K562 (cell line): ENCODE measurements at regions not wholly inside any gene's neighbourhood (a gene's known extent, or its start where the extent isn't known, plus 50 kb on each side); places are given as distances from the start of the nearest gene placed in this dataset.

Experiments used
- ATAC-seq: fragments of 200-7000 bp; cut with Tn5 transposase; 3 replicates; pipeline ENCODE4 v1.9.1; 2020; ENCODE audit warnings: moderate library complexity
- BruUV-seq: library from RNA; stranded (reverse); fragments of 400-500 nt; replicated peaks from 2 replicates; lab custom pipeline; 2021; lab: Mats Ljungman, UMichigan
- CTCF ChIA-PET: fragments of 300-600 bp; formaldehyde crosslinking; extraction: SDS; loops from one replicate; lab custom pipeline; 2021; ENCODE audit warnings: low intra/inter-chr PET ratio; lab: Yijun Ruan, JAX
- POLR2A ChIA-PET: fragments of 300-600, 350-650 bp; sonication (Branson Sonifier 250); formaldehyde crosslinking; extraction: SDS; loops from one replicate; lab custom pipeline; 2021; ENCODE audit warnings: antibody characterized with exemption, inconsistent platforms; lab: Yijun Ruan, JAX
- DNase-seq, 4 experiments: peaks; one replicate each; pipeline versions ENCODE4 v3.0.0 to v3.0.0-alpha.2; 2011 to 2018; ENCODE audit warnings: low spot score in 3 of 4, mixed read lengths in 3 of 4; ENCODE audit errors: extremely low read depth in 1 of 4
- FAIRE-seq: peaks from 2 replicates; lab custom pipeline; 2011; peaks lifted over from hg19 to GRCh38; lab: Jason Lieb, UNC
- H2AFZ ChIP-seq: 2 replicates; pipeline ENCODE4 v1.6.0; 2011; ENCODE audit warnings: low read depth, low read length, control low read depth, inconsistent platforms
- H3K27ac ChIP-seq: fragments of 200-600 bp; 3 replicates; pipeline ENCODE4 v1.8.0; 2011; ENCODE audit warnings: low read depth, mild to moderate bottlenecking, control low read depth, inconsistent platforms, low read length, moderate library complexity, mixed read lengths; ENCODE audit errors: extremely low read depth
- H3K27me3 ChIP-seq, 2 experiments: fragments of 300-600 bp in 1 of 2; 2 replicates in 1 of 2; 3 replicates in 1 of 2; pipeline versions ENCODE4 v1.6.0 to v1.8.0; 2011; ENCODE audit warnings: inconsistent platforms in 2 of 2, low read length in 2 of 2, mild to moderate bottlenecking in 1 of 2, mixed read lengths in 1 of 2, moderate library complexity in 1 of 2; ENCODE audit not compliant: control insufficient read depth in 2 of 2, insufficient read depth in 2 of 2
- H3K36me3 ChIP-seq: fragments of 300-600 bp; 3 replicates; pipeline ENCODE4 v1.8.0; 2011; ENCODE audit warnings: mild to moderate bottlenecking, low read length, inconsistent platforms; ENCODE audit not compliant: control insufficient read depth, insufficient read depth
- H3K4me1 ChIP-seq, 2 experiments: fragments of 200-600 bp in 1 of 2; replicated peaks in 1 of 2; 2 replicates in 1 of 2; 3 replicates in 1 of 2; pipeline versions ENCODE4 v1.5.1 to v1.8.0; 2011; ENCODE audit warnings: inconsistent platforms in 2 of 2, low read length in 2 of 2, mild to moderate bottlenecking in 1 of 2, mixed read lengths in 1 of 2, moderate library complexity in 1 of 2; ENCODE audit not compliant: control insufficient read depth in 2 of 2, insufficient read depth in 2 of 2
- H3K4me2 ChIP-seq: 2 replicates; pipeline ENCODE4 v1.6.1; 2011; ENCODE audit warnings: low read length, control low read depth, inconsistent platforms, mixed read lengths; ENCODE audit not compliant: insufficient read depth
- H3K4me3 ChIP-seq: fragments of 200-600 bp; sonication (generic), shearing (Covaris generic); 2 replicates; pipeline ENCODE4 v1.5.1; 2016; ENCODE audit warnings: control low read depth, inconsistent platforms
- H3K79me2 ChIP-seq: fragments of 200-600 bp; 3 replicates; pipeline ENCODE4 v1.8.0; 2011; ENCODE audit warnings: low read length, inconsistent platforms; ENCODE audit not compliant: control insufficient read depth, insufficient read depth
- H3K9ac ChIP-seq, 2 experiments: 2 replicates each; pipeline versions ENCODE4 v1.6.0 to v1.6.1; 2011; ENCODE audit warnings: low read depth in 2 of 2, low read length in 2 of 2, control low read depth in 1 of 2, inconsistent platforms in 1 of 2, mild to moderate bottlenecking in 1 of 2, mixed read lengths in 1 of 2; ENCODE audit not compliant: insufficient read depth in 1 of 2
- H3K9me1 ChIP-seq: one replicate; pipeline ENCODE4 v1.6.0; 2011; ENCODE audit warnings: inconsistent platforms, mild to moderate bottlenecking, low read length, moderate library complexity; ENCODE audit not compliant: control insufficient read depth, insufficient read depth
- H3K9me3 ChIP-seq: replicated peaks from 2 replicates; pipeline ENCODE4 v1.5.1; 2011; ENCODE audit warnings: low read depth, low read length, inconsistent platforms; ENCODE audit not compliant: control insufficient read depth, insufficient read depth
- H4K20me1 ChIP-seq: replicated peaks from 2 replicates; pipeline ENCODE4 v1.6.1; 2011; ENCODE audit warnings: low read length, inconsistent platforms, mixed read lengths; ENCODE audit not compliant: control insufficient read depth, insufficient read depth
- KHSRP ChIP-seq: fragments of 450-650 bp; IDR thresholded peaks from 2 replicates; pipeline ENCODE4 v1.6.1; 2017
- MEIS2 ChIP-seq: fragments of 450-650 bp; IDR thresholded peaks from 2 replicates; pipeline ENCODE4 v1.6.1; 2014; ENCODE audit warnings: mild to moderate bottlenecking; ENCODE audit not compliant: partially characterized antibody
- NFE2 ChIP-seq: IDR thresholded peaks from 2 replicates; pipeline ENCODE4 v1.6.1; 2014; ENCODE audit warnings: antibody characterized with exemption, low read depth
- YY1 ChIP-seq, 3 experiments: IDR thresholded peaks; 2 replicates each; pipeline ENCODE4 v1.6.1; 2011; ENCODE audit warnings: low read length in 2 of 3, mild to moderate bottlenecking in 2 of 3, moderate library complexity in 2 of 3, borderline replicate concordance in 1 of 3, control low read depth in 1 of 3, low read depth in 1 of 3; ENCODE audit not compliant: insufficient read depth in 3 of 3, insufficient replicate concordance in 2 of 3, control insufficient read depth in 1 of 3, insufficient read length in 1 of 3; ENCODE audit errors: extremely low read depth in 1 of 3
- ZNF12 ChIP-seq: sonication (generic); formaldehyde crosslinking; IDR thresholded peaks from 2 replicates; pipeline ENCODE4 v1.4.0; 2020; ENCODE audit warnings: mild to moderate bottlenecking, missing genetic modification reagents
- ZNF263 ChIP-seq: sonication (generic); formaldehyde crosslinking; IDR thresholded peaks from 2 replicates; pipeline ENCODE4 v1.8.0; 2022; ENCODE audit warnings: mild to moderate bottlenecking, missing genetic modification reagents, borderline replicate concordance
- ZNF695 ChIP-seq: fragments of 450-650 bp; formaldehyde crosslinking; IDR thresholded peaks from 2 replicates; pipeline ENCODE4 v1.4.0; 2020; ENCODE audit warnings: mild to moderate bottlenecking, moderate library complexity
- ZNF766 ChIP-seq: fragments of 200-800 bp; sonication (Bioruptor generic); conservative IDR thresholded peaks from 2 replicates; pipeline ENCODE4 v1.6.1; 2016; ENCODE audit warnings: missing genetic modification characterization, missing compliant biosample characterization
- ZSCAN32 ChIP-seq: fragments of 450-650 bp; formaldehyde crosslinking; IDR thresholded peaks from 2 replicates; pipeline ENCODE4 v1.4.0; 2020; ENCODE audit warnings: mild to moderate bottlenecking, moderate library complexity
- WGBS: fragments of 100-300 bp; shearing (Covaris generic); methylation state at CpG from one replicate; pipeline ENCODE4 v1.1.6; 2016; ENCODE audit warnings: low coverage, mixed read lengths; ENCODE audit not compliant: insufficient coverage; ENCODE audit errors: missing lambda C conversion rate; 5-methylcytosine and 5-hydroxymethylcytosine counted together
- in situ Hi-C: fragments of 300-500 bp; cut with MboI; formaldehyde crosslinking; loops from 4 replicates; pipeline ENCODE4 v1.15.0; 2018; ENCODE audit warnings: inconsistent platforms, mixed read lengths
- intact Hi-C: fragments of 100-400 bp; cut with micrococcal nuclease; formaldehyde crosslinking; loops from 2 replicates; pipeline ENCODE4 v1.14.2; 2022
- TF ChIP-seq, protein P1 (sequence below): fragments of 450-650 bp; IDR thresholded peaks from one replicate; pipeline ENCODE4 v1.6.1; 2018; ENCODE audit warnings: mild to moderate bottlenecking, moderate library complexity; ENCODE audit not compliant: partially characterized antibody
- TF ChIP-seq, protein P2 (sequence below): fragments of 250-450 bp; sonication (Bioruptor Pico); IDR thresholded peaks from 2 replicates; pipeline ENCODE4 v1.8.0; 2021; ENCODE audit warnings: mild to moderate bottlenecking, moderate library complexity

DNA sequence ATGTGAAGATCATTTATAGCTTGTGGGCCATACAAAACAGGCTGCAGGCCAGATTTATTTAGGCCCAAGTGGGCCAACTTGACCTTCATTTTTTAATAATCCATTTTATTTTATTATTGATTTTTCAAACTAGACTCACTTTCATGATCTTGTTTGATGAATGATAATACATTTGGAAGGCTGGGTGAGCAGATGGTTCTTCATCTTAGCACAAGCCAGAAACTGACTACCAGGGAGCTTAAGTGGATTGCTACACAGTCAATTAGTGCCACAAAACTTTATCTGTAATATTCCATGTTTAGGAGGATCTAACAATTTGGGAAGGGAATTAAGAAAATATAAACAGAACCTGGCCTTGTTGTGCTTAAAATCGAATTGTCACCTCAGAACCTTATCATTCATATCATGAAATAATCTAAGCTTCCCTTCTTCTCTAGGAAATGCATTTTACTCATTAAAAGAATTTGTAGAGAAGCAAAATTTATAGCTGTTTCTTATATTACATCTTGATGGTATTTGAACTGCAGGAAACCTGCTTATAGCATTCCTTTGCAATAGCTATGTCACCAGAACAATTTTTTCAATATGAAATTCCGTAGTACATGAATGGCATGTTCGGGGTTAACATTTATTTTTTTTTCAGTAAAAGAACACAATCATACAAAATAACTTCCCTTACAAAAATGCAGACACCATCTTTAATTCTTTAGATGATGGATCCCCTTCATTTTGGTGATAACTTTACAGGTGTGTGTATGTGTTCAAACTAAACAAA is 62.0 kb upstream of the CSRP2 start:
- no peak for FAIRE-seq
- no peak for DNase-seq
- Histone ChIP-seq H3K27ac (no peak overlapping the region), H3K27me3 (no peaks in the 10 kb centered on the region; a peak in 1 of 5 replicates), H4K20me1 (no peaks in the 10 kb centered on the region), H3K79me2 (no peaks in the 10 kb centered on the region), H3K4me3 (no peak overlapping the region), H2AFZ (no peak overlapping the region), H3K9me1 (no peaks in the 10 kb centered on the region), H3K9ac (no peak overlapping the region), H3K36me3 (no peaks in the 10 kb centered on the region), H3K4me2 (no peak overlapping the region), H3K4me1 (peaks cover 0 to 5% of the 10 kb centered on the region in 2 experiments; a peak in 2 of 5 replicates), H3K9me3 (no peaks in the 10 kb centered on the region; the same call in 1 of the 2 replicates)
- WGBS, result 2% methylated on average over 3 of the region's 3 CpGs
- CTCF ChIA-PET, result no interaction called here
- no peak for ATAC-seq
- intact Hi-C loops, result no loop called here
- TF ChIP-seq ZNF263 (no peak), ZNF12 (CRISPR knock-in tag) (no peak), MEIS2 (no peak), ZSCAN32 (CRISPR knock-in tag) (no peak), ZNF695 (no peak), YY1 (IDR thresholded peaks at IDR 0.05; ENCODE audit: borderline replicate concordance in 1 of 3, control insufficient read depth in 1 of 3, extremely low read depth in 1 of 3, insufficient read depth in 3 of 3, insufficient read length in 1 of 3, insufficient replicate concordance in 2 of 3, low read depth in 1 of 3, low read length in 2 of 3) (no peak), KHSRP (no peak), ZNF766 (CRISPR knock-in tag) (no peak), NFE2 (no peak)
- TF ChIP-seq, protein P1, sequence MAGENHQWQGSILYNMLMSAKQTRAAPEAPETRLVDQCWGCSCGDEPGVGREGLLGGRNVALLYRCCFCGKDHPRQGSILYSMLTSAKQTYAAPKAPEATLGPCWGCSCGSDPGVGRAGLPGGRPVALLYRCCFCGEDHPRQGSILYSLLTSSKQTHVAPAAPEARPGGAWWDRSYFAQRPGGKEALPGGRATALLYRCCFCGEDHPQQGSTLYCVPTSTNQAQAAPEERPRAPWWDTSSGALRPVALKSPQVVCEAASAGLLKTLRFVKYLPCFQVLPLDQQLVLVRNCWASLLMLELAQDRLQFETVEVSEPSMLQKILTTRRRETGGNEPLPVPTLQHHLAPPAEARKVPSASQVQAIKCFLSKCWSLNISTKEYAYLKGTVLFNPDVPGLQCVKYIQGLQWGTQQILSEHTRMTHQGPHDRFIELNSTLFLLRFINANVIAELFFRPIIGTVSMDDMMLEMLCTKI, result no peak
- TF ChIP-seq, protein P2, sequence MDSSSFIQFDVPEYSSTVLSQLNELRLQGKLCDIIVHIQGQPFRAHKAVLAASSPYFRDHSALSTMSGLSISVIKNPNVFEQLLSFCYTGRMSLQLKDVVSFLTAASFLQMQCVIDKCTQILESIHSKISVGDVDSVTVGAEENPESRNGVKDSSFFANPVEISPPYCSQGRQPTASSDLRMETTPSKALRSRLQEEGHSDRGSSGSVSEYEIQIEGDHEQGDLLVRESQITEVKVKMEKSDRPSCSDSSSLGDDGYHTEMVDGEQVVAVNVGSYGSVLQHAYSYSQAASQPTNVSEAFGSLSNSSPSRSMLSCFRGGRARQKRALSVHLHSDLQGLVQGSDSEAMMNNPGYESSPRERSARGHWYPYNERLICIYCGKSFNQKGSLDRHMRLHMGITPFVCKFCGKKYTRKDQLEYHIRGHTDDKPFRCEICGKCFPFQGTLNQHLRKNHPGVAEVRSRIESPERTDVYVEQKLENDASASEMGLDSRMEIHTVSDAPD, result no peak
- BruUV-seq, result no TSS peak
- in situ Hi-C loops, result no loop called here
- POLR2A ChIA-PET, result no interaction called here
